Mucosa of rectum (tissue), 2 donors: ENCODE measurements at regions not wholly inside any gene's neighbourhood (a gene's known extent, or its start where the extent isn't known, plus 50 kb on each side); places are given as distances from the start of the nearest gene placed in this dataset.

Experiments
- H3K27ac ChIP-seq, 2 donors: one replicate each; pipeline ENCODE4 v1.7.0; 2013; ENCODE audit warnings: inconsistent platforms in 2 of 2, low read depth in 2 of 2, low read length in 2 of 2
- H3K27me3 ChIP-seq, 2 donors: one replicate each; pipeline ENCODE4 v1.7.0; 2013; ENCODE audit warnings: low read length in 2 of 2; ENCODE audit not compliant: control insufficient read depth in 2 of 2, insufficient read depth in 2 of 2
- H3K36me3 ChIP-seq, 2 donors: one replicate each; pipeline ENCODE4 v1.7.0; 2013; ENCODE audit warnings: low read length in 2 of 2; ENCODE audit not compliant: control insufficient read depth in 2 of 2, insufficient read depth in 2 of 2
- H3K4me1 ChIP-seq, 2 donors: one replicate each; pipeline ENCODE4 v1.7.0; 2013; ENCODE audit warnings: low read length in 2 of 2, mild to moderate bottlenecking in 1 of 2; ENCODE audit not compliant: control insufficient read depth in 2 of 2, insufficient read depth in 2 of 2
- H3K4me3 ChIP-seq, 2 donors: one replicate each; pipeline ENCODE4 v1.7.0; 2013; ENCODE audit warnings: low read length in 2 of 2
- H3K9ac ChIP-seq, 2 donors: one replicate each; pipeline ENCODE4 v1.7.0; 2013; ENCODE audit warnings: low read length in 2 of 2, low read depth in 1 of 2, mild to moderate bottlenecking in 1 of 2
- H3K9me3 ChIP-seq, 2 donors: one replicate each; pipeline ENCODE4 v1.7.0; 2013; ENCODE audit warnings: low read length in 2 of 2; ENCODE audit not compliant: control insufficient read depth in 2 of 2
- donor health status: healthy.
- donor health status: Normal muscosa, but diverticular disease.

- H3K9me3 ChIP-seq: no peaks in the 10 kb centered on the region
- H3K27ac ChIP-seq: no peak overlapping the region
- H3K4me3 ChIP-seq: no peak overlapping the region
- H3K27me3 ChIP-seq: peaks cover 0 to 21% of the 10 kb centered on the region in 2 donors
- no peak overlapping the region for H3K9ac ChIP-seq
- no peaks in the 10 kb centered on the region for H3K36me3 ChIP-seq
- H3K4me1 ChIP-seq: no peaks in the 10 kb centered on the region
These were observed 68.1 kb upstream of the EDNRB start for GRCh38 chr13:77986713-77987112.

DNA sequence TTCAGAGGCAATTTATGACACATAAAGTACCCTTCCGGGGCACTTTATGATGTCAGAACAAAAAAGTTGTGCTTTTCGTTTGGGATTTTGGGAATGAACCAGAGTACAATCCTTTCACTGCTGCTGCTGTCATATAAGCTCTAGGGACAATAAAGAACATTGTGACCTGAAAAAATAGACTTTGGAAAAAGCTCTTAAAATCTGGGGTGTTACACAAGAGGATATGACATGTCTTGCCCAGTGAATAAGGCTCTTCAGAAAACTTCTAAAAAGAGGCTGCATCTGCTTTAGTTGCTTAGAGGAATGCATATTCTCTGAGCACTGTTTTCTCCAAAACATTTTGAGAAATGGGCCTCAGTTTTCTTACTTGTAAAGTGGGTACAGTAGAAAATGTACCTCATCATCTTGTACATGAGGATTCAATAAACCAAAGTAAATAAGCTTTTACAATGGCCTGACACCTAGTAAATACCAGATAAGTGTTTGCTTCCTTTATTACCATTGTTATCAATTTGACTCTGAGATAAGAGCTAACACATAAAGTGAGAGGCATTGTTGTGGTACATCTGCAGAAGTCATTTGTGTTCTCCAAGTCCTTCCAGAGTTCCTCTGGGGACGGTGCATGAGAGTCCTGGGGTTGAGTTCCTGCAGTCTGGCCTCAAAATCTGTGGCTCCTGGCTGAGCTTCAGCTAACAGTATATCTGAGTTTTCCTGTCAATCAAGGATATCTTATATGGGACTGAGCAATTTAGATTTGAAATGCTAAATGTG, 67.4 kb upstream of the EDNRB start:
- H3K36me3 ChIP-seq: no peaks in the 10 kb centered on the region
- no peaks in the 10 kb centered on the region for H3K4me1 ChIP-seq
- H3K27me3 ChIP-seq: peaks cover 0 to 21% of the 10 kb centered on the region in 2 donors
- no peaks in the 10 kb centered on the region for H3K9me3 ChIP-seq
- H3K4me3 ChIP-seq: no peak overlapping the region
- no peak overlapping the region for H3K9ac ChIP-seq
- no peak overlapping the region for H3K27ac ChIP-seq

- Histone ChIP-seq H3K4me3 (no peak overlapping the region), H3K27me3 (peaks cover 0 to 6% of the 10 kb centered on the region in 2 donors), H3K36me3 (no peaks in the 10 kb centered on the region), H3K9me3 (no peaks in the 10 kb centered on the region), H3K9ac (no peak overlapping the region), H3K27ac (peak overlapping the region in 1 of 2 donors; percentile 11), H3K4me1 (no peaks in the 10 kb centered on the region)
These were observed 62.8 kb upstream of the EDNRB start for GRCh38 chr13:77981281-77981881.

DNA sequence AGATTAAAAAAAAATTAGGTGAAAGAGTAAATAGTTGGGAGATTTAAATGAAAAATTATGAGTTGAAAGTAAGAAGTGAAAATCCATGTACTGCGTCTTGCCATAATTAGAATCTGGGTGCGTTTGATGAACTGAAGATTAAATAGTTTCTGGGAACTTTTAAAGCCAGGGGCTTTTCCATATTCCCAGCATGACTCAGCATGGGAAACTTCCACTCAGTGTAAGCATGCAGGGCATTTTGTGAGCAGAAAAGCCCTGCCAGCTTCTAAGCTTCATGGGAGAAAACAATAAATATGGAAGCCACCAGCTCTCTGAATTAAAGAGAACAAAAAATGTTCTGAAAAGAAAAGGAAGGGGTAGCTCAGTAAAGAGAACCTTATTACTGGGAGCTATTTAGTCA, 62.0 kb upstream of the EDNRB start:
- no peak overlapping the region for H3K9ac ChIP-seq
- no peaks in the 10 kb centered on the region for H3K4me1 ChIP-seq
- H3K9me3 ChIP-seq: no peaks in the 10 kb centered on the region
- peaks cover 0 to 6% of the 10 kb centered on the region in 2 donors for H3K27me3 ChIP-seq
- H3K4me3 ChIP-seq: no peak overlapping the region
- H3K27ac ChIP-seq: peak overlapping the region in 1 of 2 donors; percentile 11
- no peaks in the 10 kb centered on the region for H3K36me3 ChIP-seq

GRCh38 chr13:77979721-77980385, 61.2 kb upstream of the EDNRB start:
- H3K9ac ChIP-seq: no peak overlapping the region

GRCh38 chr13:77975358-77976042, 56.9 kb upstream of the EDNRB start:
- H3K9me3 ChIP-seq: no peaks in the 10 kb centered on the region
- no peak overlapping the region for H3K4me3 ChIP-seq
- no peaks in the 10 kb centered on the region for H3K4me1 ChIP-seq
- no peak overlapping the region for H3K27ac ChIP-seq
- no peaks in the 10 kb centered on the region for H3K27me3 ChIP-seq
- H3K9ac ChIP-seq: no peak overlapping the region
- no peaks in the 10 kb centered on the region for H3K36me3 ChIP-seq

More at GRCh38 chr13:77979721-77980385, 61.2 kb upstream of the EDNRB start:
- no peaks in the 10 kb centered on the region for H3K36me3 ChIP-seq
- no peaks in the 10 kb centered on the region for H3K4me1 ChIP-seq
- H3K4me3 ChIP-seq: no peak overlapping the region
- no peaks in the 10 kb centered on the region for H3K9me3 ChIP-seq
- H3K27ac ChIP-seq: no peak overlapping the region
- peaks cover 0 to 1% of the 10 kb centered on the region in 2 donors for H3K27me3 ChIP-seq

DNA sequence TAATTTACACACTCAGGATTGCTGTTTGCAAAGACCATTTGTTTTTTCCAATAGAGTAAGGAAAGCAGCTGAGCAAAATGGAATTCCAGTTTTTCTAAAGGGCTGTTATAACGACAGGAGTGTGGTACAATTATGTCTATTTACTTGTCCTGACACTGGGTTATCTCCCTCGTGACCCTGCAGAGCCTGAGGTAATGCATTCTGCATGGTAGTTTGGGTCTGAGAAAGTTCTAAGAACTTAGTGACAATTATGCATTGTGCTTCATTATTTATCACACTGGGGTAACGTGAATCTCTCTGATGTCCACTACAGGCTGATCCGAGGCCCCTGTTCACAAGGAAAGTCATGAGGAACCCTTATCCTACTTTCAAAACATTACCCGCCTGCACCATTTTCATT, 50.7 kb upstream of the EDNRB start:
- Histone ChIP-seq H3K4me1 (no peaks in the 10 kb centered on the region), H3K27me3 (no peaks in the 10 kb centered on the region), H3K27ac (no peak overlapping the region), H3K9me3 (no peaks in the 10 kb centered on the region), H3K4me3 (no peak overlapping the region), H3K36me3 (no peaks in the 10 kb centered on the region), H3K9ac (no peak overlapping the region)
